Stomach (tissue), 8 donors: ENCODE measurements at regions not wholly inside any gene's neighbourhood (a gene's known extent, or its start where the extent isn't known, plus 50 kb on each side); places are given as distances from the start of the nearest gene placed in this dataset.
A peak's percentile ranks its signal among the peaks of the same experiment; 100 is the strongest.
"Not testable (repeated sequence)": the region's sequence is repeated elsewhere in the genome, so short reads cannot be mapped to it uniquely, and the experiment has no call there.

Source experiments
- DNase-seq, 2 donors: peaks; one replicate each; pipeline versions ENCODE4 v3.0.0 to v3.0.0-alpha.2; 2013 to 2019
- H3K27ac ChIP-seq, 5 donors: fragments of 200-600 bp in 4 of 5; sonication (generic) in 4 of 5; one replicate each; pipeline ENCODE4 v1.5.1; 2013 to 2019; ENCODE audit warnings: mild to moderate bottlenecking in 1 of 5, moderate library complexity in 1 of 5
- H3K27me3 ChIP-seq, 3 donors: fragments of 200-600 bp; sonication (generic); one replicate each; pipeline ENCODE4 v1.5.1; 2017 to 2019; ENCODE audit warnings: mixed run types in 1 of 3
- H3K36me3 ChIP-seq, 4 donors: fragments of 200-600 bp; sonication (generic); 1 replicate in 3 of 4; 2 replicates in 1 of 4; pipeline ENCODE4 v1.5.1; 2016 to 2019
- H3K4me1 ChIP-seq, 4 donors: fragments of 200-600 bp; sonication (generic); one replicate each; pipeline ENCODE4 v1.5.1; 2016 to 2019
- H3K4me3 ChIP-seq, 4 donors: fragments of 200-600 bp; sonication (generic) in 3 of 4; one replicate each; pipeline ENCODE4 v1.5.1; 2016 to 2019; ENCODE audit warnings: mild to moderate bottlenecking in 1 of 4
- H3K9me3 ChIP-seq, 4 donors: fragments of 200-600 bp; sonication (generic); one replicate each; pipeline ENCODE4 v1.5.1; 2016 to 2019
- EP300 ChIP-seq: sonication (generic); formaldehyde crosslinking; IDR thresholded peaks from one replicate; pipeline ENCODE4 v1.6.1; 2017; ENCODE audit warnings: antibody characterized with exemption
- POLR2A ChIP-seq, 4 donors: fragments of 450-650 bp; IDR thresholded peaks; one replicate each; pipeline ENCODE4 v1.6.1; 2016; ENCODE audit warnings: antibody characterized with exemption in 4 of 4, control low read depth in 2 of 4, mild to moderate bottlenecking in 1 of 4, moderate library complexity in 1 of 4
- POLR2AphosphoS5 ChIP-seq, 3 donors: sonication (generic); formaldehyde crosslinking; IDR thresholded peaks; one replicate each; pipeline ENCODE4 v1.6.1; 2016; ENCODE audit warnings: antibody characterized with exemption in 3 of 3
- WGBS, 5 donors: extraction: QIAGEN DNeasy Blood & Tissue Kit in 3 of 5; methylation state at CpG; one replicate each; pipeline versions ENCODE4 v1.1.5 to v1.1.7; 2013 to 2018; 5-methylcytosine and 5-hydroxymethylcytosine counted together
- intact Hi-C: fragments of 100-400 bp; cut with DNase I; formaldehyde crosslinking; loops from one replicate; pipeline ENCODE4 v1.15.1; 2023; ENCODE audit warnings: low total_unique reads
- TF ChIP-seq, protein P1 (sequence below), 7 experiments: fragments of 450-650 bp in 4 of 7; fragments of 200-600 bp in 3 of 7; sonication (generic) in 3 of 7; IDR thresholded peaks; one replicate each; pipeline ENCODE4 v1.5.1; 2016 to 2019; ENCODE audit warnings: antibody characterized with exemption in 7 of 7, control low read depth in 2 of 7, mild to moderate bottlenecking in 1 of 7
- donor health status: healthy with polysubstance abuse.
- donor health status: Bipolar disorder and iron deficiency.
- donor health status: healthy.

DNA sequence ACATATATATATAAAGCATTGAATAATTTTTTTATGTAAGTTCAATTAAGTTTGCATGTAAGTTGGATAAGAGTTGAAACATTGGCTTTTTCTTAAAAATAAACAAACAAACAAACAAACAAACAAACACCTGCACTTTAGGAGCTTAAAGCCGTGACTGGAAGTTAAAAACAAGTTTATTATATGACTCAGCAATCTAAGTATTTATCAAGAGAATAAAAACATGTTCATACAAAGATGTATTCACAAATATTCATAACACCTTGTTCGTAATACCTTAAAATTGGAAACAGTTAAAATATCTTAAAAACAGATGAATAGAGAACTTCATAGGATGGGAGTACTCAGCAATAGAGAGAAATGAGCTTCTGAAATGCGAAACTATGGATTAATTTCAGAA lies 61.5 kb upstream of the ANXA1 start:
- TF ChIP-seq EP300 = no peak
- no peak for TF ChIP-seq POLR2AphosphoS5 (IDR thresholded peaks at IDR 0.05)
- TF ChIP-seq, protein P1, sequence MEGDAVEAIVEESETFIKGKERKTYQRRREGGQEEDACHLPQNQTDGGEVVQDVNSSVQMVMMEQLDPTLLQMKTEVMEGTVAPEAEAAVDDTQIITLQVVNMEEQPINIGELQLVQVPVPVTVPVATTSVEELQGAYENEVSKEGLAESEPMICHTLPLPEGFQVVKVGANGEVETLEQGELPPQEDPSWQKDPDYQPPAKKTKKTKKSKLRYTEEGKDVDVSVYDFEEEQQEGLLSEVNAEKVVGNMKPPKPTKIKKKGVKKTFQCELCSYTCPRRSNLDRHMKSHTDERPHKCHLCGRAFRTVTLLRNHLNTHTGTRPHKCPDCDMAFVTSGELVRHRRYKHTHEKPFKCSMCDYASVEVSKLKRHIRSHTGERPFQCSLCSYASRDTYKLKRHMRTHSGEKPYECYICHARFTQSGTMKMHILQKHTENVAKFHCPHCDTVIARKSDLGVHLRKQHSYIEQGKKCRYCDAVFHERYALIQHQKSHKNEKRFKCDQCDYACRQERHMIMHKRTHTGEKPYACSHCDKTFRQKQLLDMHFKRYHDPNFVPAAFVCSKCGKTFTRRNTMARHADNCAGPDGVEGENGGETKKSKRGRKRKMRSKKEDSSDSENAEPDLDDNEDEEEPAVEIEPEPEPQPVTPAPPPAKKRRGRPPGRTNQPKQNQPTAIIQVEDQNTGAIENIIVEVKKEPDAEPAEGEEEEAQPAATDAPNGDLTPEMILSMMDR (IDR thresholded peaks at IDR 0.05) = no peak
- TF ChIP-seq POLR2A (IDR thresholded peaks at IDR 0.05) = no peak
- Histone ChIP-seq H3K4me1 (peaks cover 0 to 10% (median 0%) of the 10 kb centered on the region in 4 donors), H3K27me3 (no peaks in the 10 kb centered on the region), H3K27ac (no peak overlapping the region), H3K9me3 (no peaks in the 10 kb centered on the region), H3K4me3 (no peak overlapping the region), H3K36me3 (no peaks in the 10 kb centered on the region)
- intact Hi-C loops = no loop called here
- WGBS, 5 donors = 61 to 81% (median 68%) methylated on average over 3 of the region's 3 CpGs
- DNase-seq = no peak

DNA sequence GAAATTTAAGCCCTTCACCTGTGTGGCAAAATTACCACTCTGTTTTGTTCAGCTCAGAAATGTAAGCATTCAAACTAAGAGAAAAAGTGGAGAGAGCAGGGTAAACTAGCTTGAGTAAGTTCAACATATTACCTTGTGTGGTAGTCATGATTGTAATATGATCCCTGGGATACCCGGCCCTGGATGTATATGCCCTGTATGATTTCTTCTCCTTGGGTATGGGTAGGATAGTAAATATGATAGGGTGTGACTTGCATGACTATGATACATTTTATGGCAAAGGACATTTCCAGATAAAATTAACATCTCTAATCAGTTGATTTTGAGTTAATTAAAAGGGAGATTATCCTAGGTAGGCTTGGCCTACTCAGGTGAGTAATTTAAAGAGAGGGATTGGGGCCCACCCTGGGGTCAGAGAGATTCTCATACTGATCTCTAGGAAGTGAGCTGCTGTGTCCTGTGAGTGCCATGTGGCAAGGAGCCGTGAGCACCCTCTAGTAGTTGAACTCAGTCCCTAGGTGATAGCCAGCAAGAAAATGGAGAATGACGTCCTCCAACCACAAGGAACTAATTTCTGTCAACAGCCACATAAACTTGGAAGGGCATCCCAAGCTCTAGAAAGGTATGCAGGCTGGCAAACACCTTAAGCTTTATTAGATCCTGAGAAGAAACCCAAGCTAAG lies 62.2 kb upstream of the ANXA1 start:
- H3K27me3 ChIP-seq = no peaks in the 10 kb centered on the region
- peaks cover 0 to 10% (median 0%) of the 10 kb centered on the region in 4 donors for H3K4me1 ChIP-seq
- 60 to 68% (median 63%) methylated on average over 3 of the region's 3 CpGs for WGBS, 5 donors
- H3K36me3 ChIP-seq = no peaks in the 10 kb centered on the region
- intact Hi-C loops = loop anchor here (10.0 kb wide), 1 partner anchor 215 kb away; no protein-coding TSS in a partner anchor
- no peak for DNase-seq
- H3K27ac ChIP-seq = no peak overlapping the region
- TF ChIP-seq POLR2AphosphoS5 (IDR thresholded peaks at IDR 0.05) (no peak), POLR2A (IDR thresholded peaks at IDR 0.05) (no peak), EP300 (no peak)
- TF ChIP-seq, protein P1 (IDR thresholded peaks at IDR 0.05) = no peak
- H3K4me3 ChIP-seq = no peak overlapping the region
- H3K9me3 ChIP-seq = no peaks in the 10 kb centered on the region

DNA sequence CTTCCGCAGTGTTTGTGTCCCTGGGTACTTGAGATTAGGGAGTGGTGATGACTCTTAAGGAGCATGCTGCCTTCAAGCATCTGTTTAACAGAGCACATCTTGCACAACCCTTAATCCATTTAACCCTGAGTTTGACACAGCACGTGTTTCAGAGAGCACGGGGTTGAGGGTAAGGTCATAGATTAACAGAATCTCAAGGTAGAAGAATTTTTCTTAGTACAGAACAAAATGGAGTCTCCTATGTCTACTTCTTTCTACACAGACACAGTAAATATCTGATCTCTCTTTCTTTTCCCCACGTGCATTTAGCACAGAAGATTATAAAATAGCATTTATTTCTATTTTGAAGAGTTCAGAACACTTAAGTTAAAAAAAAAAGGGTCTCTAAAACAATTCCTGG lies 63.8 kb upstream of the ANXA1 start:
- not testable (repeated sequence) for H3K4me1 ChIP-seq, H3K27ac ChIP-seq, H3K27me3 ChIP-seq, DNase-seq, H3K9me3 ChIP-seq, H3K36me3 ChIP-seq, H3K4me3 ChIP-seq
- intact Hi-C loops = loop anchor here (10.0 kb wide), 1 partner anchor 213 kb away; no protein-coding TSS in a partner anchor
- 58 to 73% (median 67%) methylated on average over 3 of the region's 4 CpGs for WGBS, 5 donors

DNA sequence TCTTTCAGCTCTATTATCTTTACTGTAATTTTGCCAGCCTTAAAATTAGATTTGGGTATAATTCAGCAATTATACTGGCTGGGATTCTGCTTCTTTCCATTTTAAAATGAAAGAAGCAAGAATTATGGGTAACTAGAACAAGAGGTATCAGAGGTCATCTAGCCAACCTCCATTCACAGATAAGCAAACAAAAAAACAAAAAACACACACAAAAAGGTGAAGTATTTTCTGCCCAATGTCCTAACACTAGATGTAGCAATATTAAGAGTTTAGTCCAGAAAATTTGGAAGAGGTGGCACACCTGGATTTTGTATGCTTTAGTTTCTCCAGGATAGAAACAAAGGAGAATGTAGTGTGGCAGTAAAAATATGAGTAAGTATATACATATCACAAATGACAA lies 68.1 kb upstream of the ANXA1 start:
- TF ChIP-seq EP300 (no peak), POLR2AphosphoS5 (IDR thresholded peaks at IDR 0.05) (no peak), POLR2A (IDR thresholded peaks at IDR 0.05) (no peak)
- TF ChIP-seq, protein P1 (IDR thresholded peaks at IDR 0.05) = no peak
- Histone ChIP-seq H3K4me3 (no peak overlapping the region), H3K36me3 (no peaks in the 10 kb centered on the region), H3K4me1 (peaks cover 0 to 22% (median 4%) of the 10 kb centered on the region in 4 donors), H3K27me3 (no peaks in the 10 kb centered on the region), H3K9me3 (no peaks in the 10 kb centered on the region), H3K27ac (no peak overlapping the region)
- intact Hi-C loops = loop anchor here (10.0 kb wide), 1 partner anchor 209 kb away; no protein-coding TSS in a partner anchor
- DNase-seq = no peak

GRCh38 chr9:73081979-73082657 lies 69.5 kb upstream of the ANXA1 start:
- intact Hi-C loops = loop anchor here (10.0 kb wide), 1 partner anchor 207 kb away; no protein-coding TSS in a partner anchor

More at GRCh38 chr9:73081979-73082657, 69.5 kb upstream of the ANXA1 start:
- H3K27ac ChIP-seq = no peak overlapping the region
- peaks cover 0 to 22% (median 4%) of the 10 kb centered on the region in 4 donors for H3K4me1 ChIP-seq
- H3K9me3 ChIP-seq = no peaks in the 10 kb centered on the region
- no peaks in the 10 kb centered on the region for H3K36me3 ChIP-seq
- WGBS, 5 donors = 46 to 63% (median 50%) methylated on average over 2 of the region's 2 CpGs
- H3K4me3 ChIP-seq = no peak overlapping the region
- peak in 1 of 2 donors; percentile 85 for DNase-seq
- TF ChIP-seq, protein P1 (IDR thresholded peaks at IDR 0.05) = peak in 5 of 7 experiments; percentile 49 to 74 (median 72)
- TF ChIP-seq POLR2A (IDR thresholded peaks at IDR 0.05) (no peak), POLR2AphosphoS5 (IDR thresholded peaks at IDR 0.05) (no peak), EP300 (no peak)
- no peaks in the 10 kb centered on the region for H3K27me3 ChIP-seq
